AG04450 (cell line): ENCODE measurements at regions not wholly inside any gene's neighbourhood (a gene's known extent, or its start where the extent isn't known, plus 50 kb on each side); places are given as distances from the start of the nearest gene placed in this dataset.

Experiments
- CTCF ChIA-PET: fragments of 300-600, 350-600 bp; formaldehyde crosslinking; extraction: SDS; loops from one replicate; lab custom pipeline; 2022; ENCODE audit warnings: antibody characterized with exemption, inconsistent platforms; lab: Charles Lee
- POLR2A ChIA-PET: fragments of 350-600 bp; formaldehyde crosslinking; extraction: SDS; loops from one replicate; lab custom pipeline; 2021; ENCODE audit warnings: antibody characterized with exemption, inconsistent platforms; lab: Yijun Ruan, JAX
- DNase-seq: peaks from one replicate; pipeline ENCODE4 v3.0.0-alpha.2; 2011; ENCODE audit warnings: low read depth, low spot score
- H3K27ac ChIP-seq: one replicate; pipeline ENCODE4 v1.5.1; 2012; ENCODE audit warnings: low read depth, low read length, control low read depth
- H3K27me3 ChIP-seq: one replicate; pipeline ENCODE4 v1.6.0; 2012; ENCODE audit warnings: low read length; ENCODE audit not compliant: control insufficient read depth, insufficient read depth
- H3K4me3 ChIP-seq: 2 replicates; pipeline ENCODE4 v1.5.1; 2011; ENCODE audit warnings: mild to moderate bottlenecking, low read depth, low read length, control low read depth
- H3K9me3 ChIP-seq: 2 replicates; pipeline ENCODE4 v1.5.1; 2012; ENCODE audit warnings: low read length; ENCODE audit not compliant: control insufficient read depth, insufficient read depth
- CTCF ChIP-seq: IDR thresholded peaks from 2 replicates; pipeline ENCODE4 v1.5.1; 2011; ENCODE audit warnings: low read depth, low read length, control low read depth, inconsistent platforms

GRCh38 chr16:9270424-9270823, 179.0 kb downstream of the HAPSTR1 start:
- no peak for DNase-seq
- ChIA-PET CTCF (no interaction called here), POLR2A (no interaction called here)
- H3K9me3 ChIP-seq: no peaks in the 10 kb centered on the region
- H3K4me3 ChIP-seq: no peak overlapping the region
- no peak overlapping the region for H3K27ac ChIP-seq
- H3K27me3 ChIP-seq: no peaks in the 10 kb centered on the region
- TF ChIP-seq CTCF: no peak

DNA sequence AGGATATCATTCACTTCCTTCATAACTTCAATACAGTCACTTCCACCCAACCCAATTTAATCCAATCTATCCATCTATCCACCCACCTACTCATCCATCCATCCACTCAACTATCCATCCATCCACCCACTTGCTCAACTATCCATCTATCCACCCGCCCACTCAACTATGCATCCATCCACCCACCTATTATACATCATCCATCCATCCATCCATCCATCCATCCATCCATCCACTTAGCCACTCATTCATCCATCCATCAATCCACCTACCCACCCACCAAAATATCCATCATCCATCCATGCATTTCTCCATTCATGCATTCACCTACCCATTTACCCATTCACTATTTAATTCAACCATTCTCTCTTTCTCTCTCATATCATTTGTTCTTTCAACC, 179.5 kb downstream of the HAPSTR1 start:
- no peak overlapping the region for H3K4me3 ChIP-seq
- ChIA-PET POLR2A (no interaction called here), CTCF (no interaction called here)
- TF ChIP-seq CTCF: no peak
- no peak overlapping the region for H3K27ac ChIP-seq
- no peaks in the 10 kb centered on the region for H3K9me3 ChIP-seq
- H3K27me3 ChIP-seq: no peaks in the 10 kb centered on the region
- no peak for DNase-seq

GRCh38 chr16:9271841-9272240, 180.4 kb downstream of the HAPSTR1 start:
- no peak for TF ChIP-seq CTCF
- Histone ChIP-seq H3K27ac (no peak overlapping the region), H3K9me3 (no peaks in the 10 kb centered on the region), H3K27me3 (no peaks in the 10 kb centered on the region), H3K4me3 (no peak overlapping the region)
- ChIA-PET POLR2A (no interaction called here), CTCF (no interaction called here)
- no peak for DNase-seq

- ChIA-PET POLR2A (no interaction called here), CTCF (interaction anchor here (0.6 to 0.7 kb wide), 2 partner anchors 137 to 1462 kb away, joined by 4 to 5 read pairs; no protein-coding TSS in a partner anchor)
- H3K27ac ChIP-seq: no peak overlapping the region
- H3K27me3 ChIP-seq: no peaks in the 10 kb centered on the region
- no peaks in the 10 kb centered on the region for H3K9me3 ChIP-seq
- H3K4me3 ChIP-seq: no peak overlapping the region
- DNase-seq: no peak
- TF ChIP-seq CTCF: no peak
Observed at GRCh38 chr16:9275377-9275776, 183.9 kb downstream of the HAPSTR1 start.

DNA sequence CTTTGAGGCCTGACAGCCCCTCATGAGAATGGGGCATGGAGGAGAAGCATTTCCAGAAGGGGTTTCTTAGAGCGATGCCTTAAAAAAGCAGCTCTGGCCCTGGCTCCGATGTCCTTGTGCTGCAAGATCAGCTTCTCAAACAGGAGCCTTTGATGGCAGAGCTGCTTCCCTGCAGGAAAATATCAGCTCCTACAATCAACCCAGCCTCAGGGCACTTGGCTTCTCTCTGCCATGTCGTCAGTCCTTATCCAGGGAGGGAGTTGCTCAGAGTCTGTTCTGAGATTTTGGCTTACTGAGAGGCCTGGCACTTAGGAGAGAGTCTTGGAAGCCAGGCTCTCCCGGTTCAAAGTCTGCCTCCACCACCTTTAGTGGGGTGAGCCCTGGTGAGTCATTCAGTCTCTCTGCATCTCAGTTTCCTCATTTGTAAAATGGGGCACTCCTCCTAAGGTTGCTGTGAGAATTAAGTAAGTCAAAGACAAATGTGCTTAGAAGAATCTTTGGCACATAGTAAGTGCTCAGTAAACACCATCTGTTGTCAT, 184.4 kb downstream of the HAPSTR1 start:
- Histone ChIP-seq H3K27ac (no peak overlapping the region), H3K27me3 (no peaks in the 10 kb centered on the region), H3K9me3 (no peaks in the 10 kb centered on the region), H3K4me3 (no peak overlapping the region)
- CTCF ChIA-PET: no interaction called here
- no peak for DNase-seq
- POLR2A ChIA-PET: no interaction called here
- no peak for TF ChIP-seq CTCF
